A673 (cell line): ENCODE measurements at regions not wholly inside any gene's neighbourhood (a gene's known extent, or its start where the extent isn't known, plus 50 kb on each side); places are given as distances from the start of the nearest gene placed in this dataset.

Source experiments
- BruUV-seq: library from RNA; stranded (reverse); fragments of 400-500 nt; replicated peaks from 2 replicates; lab custom pipeline; 2021; lab: Mats Ljungman, UMichigan
- CTCF ChIA-PET: fragments of 300-600 bp; sonication (Branson Sonifier 250); formaldehyde crosslinking; loops from one replicate; lab custom pipeline; 2022; ENCODE audit warnings: antibody characterized with exemption; lab: Charles Lee
- POLR2A ChIA-PET: fragments of 300-600 bp; sonication (Branson Sonifier 250); formaldehyde crosslinking; loops from one replicate; lab custom pipeline; 2022; ENCODE audit warnings: antibody characterized with exemption; ENCODE audit not compliant: low non-redundant PET; lab: Charles Lee
- DNase-seq: peaks from one replicate; pipeline ENCODE4 v3.0.0-alpha.2; 2015; ENCODE audit warnings: low spot score
- H3K27ac ChIP-seq: fragments of 200-600 bp; sonication (generic); 2 replicates; pipeline ENCODE4 v1.5.1; 2016; ENCODE audit warnings: mixed run types, low read depth, mild to moderate bottlenecking, mixed read lengths, antibody characterized with exemption, low read length; ENCODE audit not compliant: poor library complexity, severe bottlenecking
- H3K27me3 ChIP-seq: fragments of 200-600 bp; sonication (generic); replicated peaks from 2 replicates; pipeline ENCODE4 v1.6.1; 2017; ENCODE audit warnings: mixed run types, low read depth, mild to moderate bottlenecking, mixed read lengths, antibody characterized with exemption, low read length; ENCODE audit not compliant: insufficient read depth, poor library complexity
- H3K36me3 ChIP-seq: fragments of 200-600 bp; sonication (generic); 2 replicates; pipeline ENCODE4 v1.6.1; 2016; ENCODE audit warnings: mixed run types, mild to moderate bottlenecking, mixed read lengths, antibody characterized with exemption, low read length; ENCODE audit not compliant: insufficient read depth, poor library complexity, severe bottlenecking
- H3K4me1 ChIP-seq: fragments of 200-600 bp; sonication (generic); 2 replicates; pipeline ENCODE4 v1.6.1; 2017; ENCODE audit warnings: mixed run types, mild to moderate bottlenecking, mixed read lengths, antibody characterized with exemption, low read length; ENCODE audit not compliant: insufficient read depth, poor library complexity, severe bottlenecking
- H3K4me3 ChIP-seq: fragments of 200-600 bp; sonication (generic); 2 replicates; pipeline ENCODE4 v1.5.1; 2016; ENCODE audit warnings: low read depth, mixed run types, mild to moderate bottlenecking, mixed read lengths, low read length; ENCODE audit not compliant: poor library complexity, severe bottlenecking
- H3K9me3 ChIP-seq: fragments of 200-600 bp; sonication (generic); 2 replicates; pipeline ENCODE4 v1.6.1; 2016; ENCODE audit warnings: mixed run types, low read depth, mild to moderate bottlenecking, mixed read lengths, antibody characterized with exemption, low read length; ENCODE audit not compliant: poor library complexity, severe bottlenecking
- EZH2 ChIP-seq: fragments of 200-600 bp; sonication (generic); IDR thresholded peaks from 2 replicates; pipeline ENCODE4 v1.6.1; 2017; ENCODE audit warnings: borderline replicate concordance, low read depth, mild to moderate bottlenecking, mixed read lengths, antibody characterized with exemption, low read length; ENCODE audit not compliant: poor library complexity, severe bottlenecking
- intact Hi-C: fragments of 100-400 bp; cut with micrococcal nuclease; formaldehyde crosslinking; loops from one replicate; pipeline ENCODE4 v1.10.0; 2022; ENCODE audit not compliant: unreplicated experiment
- TF ChIP-seq, protein P1 (sequence below): fragments of 300-800, 200-600 bp; sonication (generic); conservative IDR thresholded peaks from 2 replicates; pipeline ENCODE4 v1.5.1; 2017; ENCODE audit warnings: low read depth, mild to moderate bottlenecking, antibody characterized with exemption, low read length, moderate library complexity, mixed read lengths

DNA sequence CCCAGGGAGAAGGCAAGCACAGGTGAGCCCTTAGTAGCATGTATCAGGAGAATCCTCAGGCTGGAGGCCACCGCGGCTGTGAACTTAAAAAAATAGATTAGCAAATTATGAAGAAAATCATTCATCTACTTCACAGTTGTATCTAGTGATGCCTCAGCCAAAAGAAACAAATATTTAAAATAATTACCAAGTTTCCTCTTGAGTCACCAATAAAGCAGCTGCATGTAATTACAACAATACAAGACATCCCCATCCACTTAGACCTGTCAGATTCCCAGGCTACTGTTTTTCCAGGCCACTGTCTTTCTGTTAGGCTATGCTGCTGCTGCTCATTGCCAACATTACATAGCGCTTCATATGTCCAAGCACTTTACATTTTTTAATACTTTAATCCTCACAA lies 54.6 kb upstream of the PHLPP1 start:
- Histone ChIP-seq H3K27ac (no peak overlapping the region), H3K4me3 (no peak overlapping the region), H3K27me3 (no peaks in the 10 kb centered on the region), H3K9me3 (no peaks in the 10 kb centered on the region), H3K4me1 (no peaks in the 10 kb centered on the region), H3K36me3 (no peaks in the 10 kb centered on the region)
- TF ChIP-seq, protein P1, sequence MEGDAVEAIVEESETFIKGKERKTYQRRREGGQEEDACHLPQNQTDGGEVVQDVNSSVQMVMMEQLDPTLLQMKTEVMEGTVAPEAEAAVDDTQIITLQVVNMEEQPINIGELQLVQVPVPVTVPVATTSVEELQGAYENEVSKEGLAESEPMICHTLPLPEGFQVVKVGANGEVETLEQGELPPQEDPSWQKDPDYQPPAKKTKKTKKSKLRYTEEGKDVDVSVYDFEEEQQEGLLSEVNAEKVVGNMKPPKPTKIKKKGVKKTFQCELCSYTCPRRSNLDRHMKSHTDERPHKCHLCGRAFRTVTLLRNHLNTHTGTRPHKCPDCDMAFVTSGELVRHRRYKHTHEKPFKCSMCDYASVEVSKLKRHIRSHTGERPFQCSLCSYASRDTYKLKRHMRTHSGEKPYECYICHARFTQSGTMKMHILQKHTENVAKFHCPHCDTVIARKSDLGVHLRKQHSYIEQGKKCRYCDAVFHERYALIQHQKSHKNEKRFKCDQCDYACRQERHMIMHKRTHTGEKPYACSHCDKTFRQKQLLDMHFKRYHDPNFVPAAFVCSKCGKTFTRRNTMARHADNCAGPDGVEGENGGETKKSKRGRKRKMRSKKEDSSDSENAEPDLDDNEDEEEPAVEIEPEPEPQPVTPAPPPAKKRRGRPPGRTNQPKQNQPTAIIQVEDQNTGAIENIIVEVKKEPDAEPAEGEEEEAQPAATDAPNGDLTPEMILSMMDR, result no peak
- no peak for TF ChIP-seq EZH2
- intact Hi-C loops, result no loop called here
- CTCF ChIA-PET, result no interaction called here
- POLR2A ChIA-PET, result no interaction called here
- DNase-seq, result peak; percentile 32
- no TSS peak for BruUV-seq

DNA sequence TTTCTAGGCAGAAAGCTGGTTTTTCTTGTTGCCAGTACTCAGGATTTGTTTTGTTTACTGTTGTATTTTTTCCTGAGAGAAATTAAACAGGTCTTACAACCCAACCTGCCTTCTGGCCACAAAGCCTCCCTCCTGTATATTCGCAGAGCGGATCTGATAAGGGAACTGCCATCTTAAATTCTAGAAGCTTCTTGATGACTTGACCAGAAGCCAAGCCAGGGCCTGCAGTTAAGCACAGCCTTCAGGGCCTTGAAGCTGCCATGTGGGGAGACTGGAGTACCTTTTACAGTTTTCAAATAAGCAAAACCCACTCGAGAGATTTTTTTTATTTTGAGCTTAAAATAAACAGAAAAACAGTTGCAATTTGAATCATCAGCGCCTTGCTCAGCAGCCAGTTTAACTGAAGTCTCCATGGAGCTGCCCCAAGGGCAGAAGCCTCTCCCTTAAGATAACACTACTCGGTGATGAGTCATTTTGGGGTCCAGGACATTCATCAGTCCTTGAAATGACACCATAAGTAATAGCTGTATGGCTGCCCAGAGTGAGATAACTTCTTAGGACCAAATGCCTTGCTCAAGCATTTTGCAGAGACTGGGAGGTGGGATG lies 51.5 kb upstream of the PHLPP1 start:
- TF ChIP-seq, protein P1, result no peak
- no peak for TF ChIP-seq EZH2
- Histone ChIP-seq H3K36me3 (no peaks in the 10 kb centered on the region), H3K9me3 (no peaks in the 10 kb centered on the region), H3K4me1 (no peaks in the 10 kb centered on the region), H3K27ac (no peak overlapping the region), H3K4me3 (no peak overlapping the region), H3K27me3 (no peaks in the 10 kb centered on the region)
- no TSS peak for BruUV-seq
- ChIA-PET POLR2A (no interaction called here), CTCF (no interaction called here)
- DNase-seq, result no peak
- intact Hi-C loops, result no loop called here

DNA sequence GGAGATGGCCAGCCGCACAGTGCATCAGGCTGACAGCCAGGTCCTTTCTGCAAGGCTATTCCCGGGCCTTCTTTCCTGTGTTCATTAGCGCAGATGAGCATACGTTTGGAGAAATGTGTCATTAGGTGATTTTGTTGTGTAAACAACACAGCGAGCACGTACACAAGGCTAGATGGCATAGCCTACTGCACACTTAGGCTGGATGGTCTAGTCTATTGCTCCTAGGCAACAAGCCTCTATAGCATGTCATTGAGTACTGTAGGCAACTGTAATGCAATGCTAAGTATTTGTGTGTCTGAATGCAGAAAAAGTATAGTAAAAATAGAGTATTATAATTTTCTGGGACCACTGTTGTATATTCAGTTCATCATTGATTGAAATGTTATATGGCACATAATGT lies 50.9 kb upstream of the PHLPP1 start:
- CTCF ChIA-PET, result no interaction called here
- TF ChIP-seq EZH2, result no peak
- TF ChIP-seq, protein P1, result no peak
- BruUV-seq, result no TSS peak
- H3K36me3 ChIP-seq, result no peaks in the 10 kb centered on the region
- H3K27me3 ChIP-seq, result no peaks in the 10 kb centered on the region
- intact Hi-C loops, result no loop called here
- no peak overlapping the region for H3K27ac ChIP-seq
- POLR2A ChIA-PET, result no interaction called here
- no peak overlapping the region for H3K4me3 ChIP-seq
- no peaks in the 10 kb centered on the region for H3K4me1 ChIP-seq
- no peak for DNase-seq
- no peaks in the 10 kb centered on the region for H3K9me3 ChIP-seq
